GM19395 (cell line): ENCODE measurements at regions not wholly inside any gene's neighbourhood (a gene's known extent, or its start where the extent isn't known, plus 50 kb on each side); places are given as distances from the start of the nearest gene placed in this dataset.

ENCODE experiments used
- ATAC-seq: cut with Tn5 transposase; IDR thresholded peaks from one replicate; pipeline ENCODE4 v1.9.1; 2021; ENCODE audit warnings: mild to moderate bottlenecking, moderate library complexity; ENCODE audit not compliant: unreplicated experiment

DNA sequence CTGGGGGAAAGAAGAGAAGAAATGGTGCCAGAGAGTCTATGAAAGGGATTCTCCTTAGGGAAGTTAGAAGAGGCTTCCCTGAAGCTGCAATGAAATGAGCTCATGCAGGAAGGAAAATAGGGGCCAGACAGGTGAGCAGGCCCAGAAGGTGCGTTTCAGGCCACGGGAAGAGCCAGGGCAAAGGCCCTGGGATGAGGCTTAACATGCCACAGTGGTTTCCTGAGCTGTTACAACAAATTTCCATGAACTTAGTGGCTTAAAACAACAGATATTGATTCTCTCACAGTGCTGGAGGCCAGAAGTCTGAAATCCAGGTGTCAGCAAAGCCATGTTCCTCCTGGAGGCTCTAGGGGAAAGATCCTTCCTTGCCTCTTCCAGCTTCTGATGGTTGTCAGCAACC lies 167.9 kb downstream of the TFAP2C start:
- ATAC-seq = no peak

- ATAC-seq = no peak
Measured at GRCh38 chr20:56798634-56799033, 169.5 kb downstream of the TFAP2C start.

GRCh38 chr20:56799187-56799586 lies 170.1 kb downstream of the TFAP2C start:
- no peak for ATAC-seq

DNA sequence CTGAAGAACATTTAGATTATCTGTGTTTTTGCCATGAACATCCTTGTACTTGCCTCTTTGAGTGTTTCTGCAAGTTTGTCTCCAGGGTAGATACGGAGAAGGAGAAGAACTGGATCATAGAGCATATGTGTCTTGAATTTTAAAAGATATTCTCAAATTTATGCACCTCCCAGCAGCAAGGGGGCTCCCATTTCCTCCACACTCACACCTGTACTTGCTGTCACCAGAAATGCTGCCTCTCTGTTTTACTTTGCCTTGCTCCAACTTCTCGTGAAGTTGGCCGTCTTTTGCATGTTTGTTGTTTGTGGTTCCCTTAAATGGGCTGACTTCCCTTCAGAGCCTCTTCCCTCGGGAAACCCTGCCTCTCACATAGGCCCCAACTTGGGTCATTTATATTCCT lies 171.0 kb downstream of the TFAP2C start:
- no peak for ATAC-seq

DNA sequence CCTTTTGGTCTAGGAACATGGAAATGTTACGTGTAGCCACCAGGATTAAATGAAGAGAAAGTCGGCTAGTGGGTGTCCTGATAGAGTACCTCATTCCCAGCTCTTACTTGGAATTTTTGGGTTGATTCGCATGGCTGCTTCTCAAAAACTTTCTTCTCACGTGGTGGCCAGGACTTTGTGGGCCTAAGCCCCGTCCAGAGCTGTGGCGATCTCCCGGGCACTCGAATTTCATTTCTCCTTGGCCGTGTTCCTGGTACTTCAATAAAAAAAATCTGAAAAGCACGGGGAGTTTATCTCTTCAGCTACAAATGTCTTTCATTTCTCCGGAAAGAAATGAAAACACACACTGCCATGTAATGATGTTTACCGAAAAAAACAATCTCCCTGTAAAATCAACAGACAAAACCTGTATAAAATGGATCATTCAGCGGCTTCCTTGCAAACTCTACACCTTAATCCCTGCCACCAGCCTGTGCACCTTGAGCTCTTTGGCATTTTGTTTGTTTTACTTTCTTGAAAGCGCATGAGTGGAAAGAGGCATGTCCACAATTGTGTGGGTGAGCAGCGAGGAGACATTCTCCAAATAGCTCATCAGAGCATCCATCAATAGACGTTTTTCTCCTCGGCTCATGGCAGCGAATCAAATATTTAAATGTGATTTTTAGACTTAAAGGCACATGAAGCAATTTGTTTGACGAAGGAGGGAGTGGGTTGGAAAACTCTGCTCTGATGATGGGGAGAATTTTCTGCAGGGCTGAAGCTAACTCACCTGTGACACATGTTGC lies 173.1 kb downstream of the TFAP2C start:
- no peak for ATAC-seq

DNA sequence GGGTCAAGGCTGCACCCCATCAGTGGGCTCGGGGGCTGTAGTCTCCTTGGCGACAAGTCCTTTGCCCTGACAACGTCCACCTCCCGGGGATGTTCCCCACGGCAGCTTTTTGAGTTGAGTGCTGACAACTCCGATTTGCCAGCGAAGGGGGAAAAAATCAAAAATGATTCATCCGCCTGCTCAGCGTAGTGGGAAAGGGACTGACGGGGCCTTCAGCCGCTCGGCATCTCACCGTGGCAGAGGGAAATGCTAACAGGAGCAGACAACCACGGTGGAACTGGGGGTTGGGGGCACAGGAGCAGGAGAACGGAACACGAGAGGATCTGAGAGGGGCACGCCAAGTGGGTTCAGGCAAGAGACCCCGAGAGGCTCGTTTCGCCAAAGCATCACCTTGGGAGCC lies 173.7 kb downstream of the TFAP2C start:
- no peak for ATAC-seq

- ATAC-seq = no peak
Measured at GRCh38 chr20:56805313-56805712, 176.2 kb downstream of the TFAP2C start.

GRCh38 chr20:56805966-56806365 lies 176.9 kb downstream of the TFAP2C start:
- ATAC-seq = no peak

DNA sequence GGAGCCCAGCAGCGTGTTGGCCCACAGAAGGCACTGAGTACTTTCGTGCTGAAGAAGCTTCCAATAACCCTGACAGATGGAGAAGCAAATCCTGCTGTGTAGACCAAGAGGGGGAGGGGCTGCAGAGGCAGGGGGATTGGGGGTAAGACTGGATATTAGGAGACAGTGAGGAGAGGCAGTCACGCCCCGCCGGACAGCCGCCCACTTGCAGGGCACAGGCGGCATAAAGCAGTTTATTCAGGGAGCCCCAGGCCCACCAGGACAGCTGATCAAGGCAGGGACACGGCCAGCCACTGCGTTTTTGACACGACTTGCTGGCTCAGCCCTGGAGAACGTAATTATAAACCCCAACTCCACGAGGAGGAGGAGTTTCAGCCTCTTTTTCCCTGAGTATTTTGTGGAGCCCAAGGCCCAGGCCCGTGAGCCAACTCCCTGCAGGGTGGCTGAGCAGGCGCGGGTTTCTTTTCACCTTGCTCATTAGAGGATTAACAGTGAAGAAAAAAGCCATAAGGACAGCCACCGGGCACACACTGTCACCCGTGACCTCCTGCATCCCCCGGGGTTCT lies 177.9 kb downstream of the TFAP2C start:
- no peak for ATAC-seq

- no peak for ATAC-seq
Measured at GRCh38 chr20:56808117-56808725, 179.1 kb downstream of the TFAP2C start.

- no peak for ATAC-seq
Measured at GRCh38 chr20:56808732-56809131, 179.6 kb downstream of the TFAP2C start.

- no peak for ATAC-seq
Measured at GRCh38 chr20:56809668-56810067, 180.6 kb downstream of the TFAP2C start.

DNA sequence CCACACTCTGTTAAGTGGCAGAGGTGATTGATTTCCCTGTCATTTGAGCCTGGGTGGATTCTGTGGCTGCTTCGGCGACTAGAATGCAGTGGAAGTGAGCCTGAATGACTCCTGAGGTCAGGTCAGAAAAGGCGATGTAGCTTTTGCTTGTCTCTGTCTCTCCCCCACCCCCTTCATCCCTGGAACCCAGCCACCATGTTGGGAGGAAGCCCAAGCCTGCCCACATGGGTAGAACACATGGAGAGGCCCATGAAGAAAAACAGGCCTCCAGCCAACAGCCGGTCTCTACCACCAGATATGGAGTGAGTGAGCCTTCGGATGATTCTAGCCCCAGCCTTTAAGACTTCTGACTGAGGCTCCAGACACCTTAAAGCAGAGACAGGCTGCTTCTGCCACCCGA lies 181.0 kb downstream of the TFAP2C start:
- ATAC-seq = no peak

GRCh38 chr20:56815796-56816195 lies 186.7 kb downstream of the TFAP2C start:
- no peak for ATAC-seq

DNA sequence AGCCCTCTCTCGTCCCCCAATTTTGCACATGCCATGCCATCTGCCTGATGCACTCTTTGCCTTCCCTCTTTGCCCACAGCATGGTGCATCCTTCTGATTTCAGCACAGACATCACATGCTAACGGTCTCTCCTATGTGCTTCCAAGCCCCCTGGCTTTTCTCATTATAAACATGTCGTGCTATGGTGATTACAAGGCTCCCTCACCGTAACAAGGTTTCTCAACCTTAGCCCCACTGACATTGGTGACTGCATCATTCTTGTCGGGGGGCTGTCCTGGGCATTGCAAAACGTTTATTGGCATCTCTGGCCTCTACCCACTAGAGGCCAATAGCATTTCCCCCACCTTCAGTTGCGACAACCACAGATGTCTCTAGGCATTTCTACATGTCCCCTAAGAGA lies 187.2 kb downstream of the TFAP2C start:
- ATAC-seq = no peak

DNA sequence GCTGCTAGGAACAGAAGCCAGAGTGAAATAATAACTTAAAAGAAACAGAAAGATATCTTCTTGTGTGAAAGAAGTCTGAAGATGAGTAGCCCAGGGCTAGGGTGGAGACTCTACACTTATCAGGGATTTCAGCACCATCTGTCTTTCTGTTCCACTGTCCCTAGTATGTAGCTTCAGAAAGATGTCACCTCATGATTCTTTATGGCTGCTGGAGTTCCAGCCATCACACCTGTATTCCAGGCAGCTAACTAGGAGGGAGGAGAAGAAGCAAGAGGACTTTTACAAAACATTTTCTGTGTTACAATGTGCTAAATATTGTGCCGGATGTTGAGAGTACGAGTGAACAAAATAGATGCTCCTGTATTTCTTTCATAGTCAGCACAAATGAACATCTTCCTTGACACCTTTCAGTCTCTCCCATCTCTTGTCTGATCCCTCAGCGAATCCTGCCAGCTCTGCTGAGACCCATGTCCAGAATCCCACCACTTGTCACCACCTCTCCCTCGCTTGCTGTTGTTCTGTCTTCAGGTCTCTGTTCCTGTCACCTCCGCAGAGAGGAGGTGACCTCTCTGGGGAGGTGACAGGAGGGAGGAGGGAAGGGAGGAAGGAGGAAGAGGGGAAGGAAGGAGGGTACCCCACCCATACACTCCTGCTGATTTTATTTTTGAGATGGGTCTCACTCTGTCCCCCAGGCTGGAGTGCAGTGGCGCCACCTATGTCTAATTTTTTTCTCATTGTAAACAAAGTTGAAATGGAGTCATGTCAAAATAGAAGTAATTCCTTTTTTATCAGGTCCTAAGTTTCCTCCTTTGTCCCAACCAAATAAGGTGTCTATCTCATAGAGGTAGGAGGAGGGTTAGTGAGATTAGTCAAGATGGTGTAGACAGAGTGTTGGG lies 188.9 kb downstream of the TFAP2C start:
- ATAC-seq = no peak

GRCh38 chr20:56820984-56821383 lies 191.9 kb downstream of the TFAP2C start:
- no peak for ATAC-seq

GRCh38 chr20:56826306-56826704 lies 197.2 kb downstream of the TFAP2C start:
- no peak for ATAC-seq

- ATAC-seq = no peak
Measured at GRCh38 chr20:56826705-56827665, 197.9 kb downstream of the TFAP2C start.

- ATAC-seq = no peak
Measured at GRCh38 chr20:56827763-56828162, 198.7 kb downstream of the TFAP2C start.
